IgD-negative memory B cell (primary cell): ENCODE measurements at regions not wholly inside any gene's neighbourhood (a gene's known extent, or its start where the extent isn't known, plus 50 kb on each side); places are given as distances from the start of the nearest gene placed in this dataset.

Source experiments
- H3K27ac Mint-ChIP-seq, 3 donors: one replicate each; pipeline ENCODE4 v1.8.0; 2020 to 2022; ENCODE audit warnings: mild to moderate bottlenecking in 3 of 3, mixed read lengths in 3 of 3, moderate library complexity in 1 of 3
- H3K27me3 Mint-ChIP-seq: one replicate; pipeline ENCODE4 v1.8.0; 2021; ENCODE audit warnings: mixed read lengths
- H3K36me3 Mint-ChIP-seq: one replicate; pipeline ENCODE4 v1.8.0; 2020; ENCODE audit warnings: mild to moderate bottlenecking, mixed read lengths
- H3K4me1 Mint-ChIP-seq, 3 donors: one replicate each; pipeline ENCODE4 v1.8.0; 2020 to 2022; ENCODE audit warnings: mixed read lengths in 3 of 3, mild to moderate bottlenecking in 1 of 3
- H3K4me3 Mint-ChIP-seq, 4 donors: one replicate each; pipeline ENCODE4 v1.8.0; 2020 to 2022; ENCODE audit warnings: mild to moderate bottlenecking in 4 of 4, mixed read lengths in 4 of 4, moderate library complexity in 3 of 4
- H3K9me3 Mint-ChIP-seq, 3 donors: one replicate each; pipeline ENCODE4 v1.8.0; 2020 to 2021; ENCODE audit warnings: mixed read lengths in 3 of 3, mild to moderate bottlenecking in 1 of 3

- Mint-ChIP-seq H3K36me3 (no peaks in the 10 kb centered on the region), H3K27ac (no peak overlapping the region), H3K27me3 (no peaks in the 10 kb centered on the region), H3K4me3 (no peak overlapping the region), H3K4me1 (no peaks in the 10 kb centered on the region), H3K9me3 (peaks cover 1 to 23% (median 3%) of the 10 kb centered on the region in 3 donors)
Measured at GRCh38 chr4:45072981-45073380, 346.6 kb upstream of the GNPDA2 start.

GRCh38 chr4:45064741-45065140, 338.4 kb upstream of the GNPDA2 start:
- Mint-ChIP-seq H3K4me1 (no peaks in the 10 kb centered on the region), H3K27ac (no peak overlapping the region), H3K4me3 (no peak overlapping the region), H3K9me3 (peaks cover 3 to 23% (median 6%) of the 10 kb centered on the region in 3 donors), H3K36me3 (peaks cover 2% of the 10 kb centered on the region), H3K27me3 (no peaks in the 10 kb centered on the region)

- H3K9me3 Mint-ChIP-seq: peaks cover 0 to 18% (median 8%) of the 10 kb centered on the region in 3 donors
- H3K27ac Mint-ChIP-seq: no peak overlapping the region
- H3K27me3 Mint-ChIP-seq: no peaks in the 10 kb centered on the region
- H3K4me3 Mint-ChIP-seq: no peak overlapping the region
- H3K36me3 Mint-ChIP-seq: peaks cover 2% of the 10 kb centered on the region
- no peaks in the 10 kb centered on the region for H3K4me1 Mint-ChIP-seq
Measured at GRCh38 chr4:45063696-45064095, 337.3 kb upstream of the GNPDA2 start.

GRCh38 chr4:45062935-45063545, 336.7 kb upstream of the GNPDA2 start:
- peaks cover 2% of the 10 kb centered on the region for H3K36me3 Mint-ChIP-seq
- H3K9me3 Mint-ChIP-seq: peaks cover 0 to 16% (median 8%) of the 10 kb centered on the region in 3 donors
- no peak overlapping the region for H3K27ac Mint-ChIP-seq
- no peak overlapping the region for H3K4me3 Mint-ChIP-seq
- H3K27me3 Mint-ChIP-seq: no peaks in the 10 kb centered on the region
- no peaks in the 10 kb centered on the region for H3K4me1 Mint-ChIP-seq

GRCh38 chr4:45043911-45044310, 317.6 kb upstream of the GNPDA2 start:
- H3K4me1 Mint-ChIP-seq: no peaks in the 10 kb centered on the region
- H3K9me3 Mint-ChIP-seq: peaks cover 5 to 22% (median 6%) of the 10 kb centered on the region in 3 donors
- H3K27ac Mint-ChIP-seq: no peak overlapping the region
- H3K27me3 Mint-ChIP-seq: no peaks in the 10 kb centered on the region
- H3K36me3 Mint-ChIP-seq: no peaks in the 10 kb centered on the region
- no peak overlapping the region for H3K4me3 Mint-ChIP-seq

GRCh38 chr4:45036677-45037076, 310.3 kb upstream of the GNPDA2 start:
- Mint-ChIP-seq H3K4me3 (no peak overlapping the region), H3K9me3 (peaks cover 0 to 3% (median 0%) of the 10 kb centered on the region in 3 donors), H3K4me1 (no peaks in the 10 kb centered on the region), H3K27me3 (no peaks in the 10 kb centered on the region), H3K36me3 (no peaks in the 10 kb centered on the region), H3K27ac (no peak overlapping the region)

- Mint-ChIP-seq H3K4me1 (no peaks in the 10 kb centered on the region), H3K27me3 (no peaks in the 10 kb centered on the region), H3K27ac (no peak overlapping the region), H3K4me3 (no peak overlapping the region), H3K9me3 (peaks cover 3 to 7% (median 4%) of the 10 kb centered on the region in 3 donors), H3K36me3 (no peaks in the 10 kb centered on the region)
Measured at GRCh38 chr4:45033676-45034419, 307.5 kb upstream of the GNPDA2 start.

- Mint-ChIP-seq H3K27ac (no peak overlapping the region), H3K4me1 (no peaks in the 10 kb centered on the region), H3K9me3 (peaks cover 0 to 8% (median 4%) of the 10 kb centered on the region in 3 donors), H3K27me3 (no peaks in the 10 kb centered on the region), H3K4me3 (no peak overlapping the region), H3K36me3 (no peaks in the 10 kb centered on the region)
Measured at GRCh38 chr4:45030059-45030458, 303.7 kb upstream of the GNPDA2 start.

GRCh38 chr4:45007508-45007907, 281.2 kb upstream of the GNPDA2 start:
- H3K27me3 Mint-ChIP-seq: peaks cover 2% of the 10 kb centered on the region
- H3K4me1 Mint-ChIP-seq: no peaks in the 10 kb centered on the region
- H3K9me3 Mint-ChIP-seq: peaks cover 0 to 5% (median 5%) of the 10 kb centered on the region in 3 donors
- H3K27ac Mint-ChIP-seq: no peak overlapping the region
- no peaks in the 10 kb centered on the region for H3K36me3 Mint-ChIP-seq
- H3K4me3 Mint-ChIP-seq: no peak overlapping the region

- H3K27ac Mint-ChIP-seq: no peak overlapping the region
- no peaks in the 10 kb centered on the region for H3K36me3 Mint-ChIP-seq
- H3K27me3 Mint-ChIP-seq: peaks cover 2% of the 10 kb centered on the region
- H3K4me3 Mint-ChIP-seq: no peak overlapping the region
- H3K9me3 Mint-ChIP-seq: peaks cover 0 to 9% (median 5%) of the 10 kb centered on the region in 3 donors
- no peaks in the 10 kb centered on the region for H3K4me1 Mint-ChIP-seq
Measured at GRCh38 chr4:45006078-45006477, 279.7 kb upstream of the GNPDA2 start.

- no peak overlapping the region for H3K4me3 Mint-ChIP-seq
- no peak overlapping the region for H3K27ac Mint-ChIP-seq
- H3K36me3 Mint-ChIP-seq: no peaks in the 10 kb centered on the region
- peaks cover 2% of the 10 kb centered on the region for H3K27me3 Mint-ChIP-seq
- peaks cover 0 to 9% (median 5%) of the 10 kb centered on the region in 3 donors for H3K9me3 Mint-ChIP-seq
- no peaks in the 10 kb centered on the region for H3K4me1 Mint-ChIP-seq
Measured at GRCh38 chr4:45004847-45005565, 278.6 kb upstream of the GNPDA2 start.

- peaks cover 0 to 9% (median 5%) of the 10 kb centered on the region in 3 donors for H3K9me3 Mint-ChIP-seq
- H3K27me3 Mint-ChIP-seq: peaks cover 2% of the 10 kb centered on the region
- H3K4me1 Mint-ChIP-seq: no peaks in the 10 kb centered on the region
- no peak overlapping the region for H3K4me3 Mint-ChIP-seq
- no peaks in the 10 kb centered on the region for H3K36me3 Mint-ChIP-seq
- H3K27ac Mint-ChIP-seq: no peak overlapping the region
Measured at GRCh38 chr4:45004326-45004725, 278.0 kb upstream of the GNPDA2 start.

GRCh38 chr4:44996276-44996845, 270.0 kb upstream of the GNPDA2 start:
- Mint-ChIP-seq H3K27ac (no peak overlapping the region), H3K36me3 (no peaks in the 10 kb centered on the region), H3K4me3 (no peak overlapping the region), H3K9me3 (peaks cover 0 to 7% (median 0%) of the 10 kb centered on the region in 3 donors), H3K27me3 (no peaks in the 10 kb centered on the region), H3K4me1 (no peaks in the 10 kb centered on the region)

GRCh38 chr4:44988011-44988410, 261.7 kb upstream of the GNPDA2 start:
- Mint-ChIP-seq H3K27ac (no peak overlapping the region), H3K4me3 (no peak overlapping the region), H3K4me1 (no peaks in the 10 kb centered on the region), H3K27me3 (no peaks in the 10 kb centered on the region), H3K36me3 (no peaks in the 10 kb centered on the region), H3K9me3 (peaks cover 6 to 10% (median 6%) of the 10 kb centered on the region in 3 donors)

GRCh38 chr4:44985938-44986337, 259.6 kb upstream of the GNPDA2 start:
- H3K4me3 Mint-ChIP-seq: no peak overlapping the region
- H3K27ac Mint-ChIP-seq: no peak overlapping the region

More at GRCh38 chr4:44985938-44986337, 259.6 kb upstream of the GNPDA2 start:
- H3K36me3 Mint-ChIP-seq: no peaks in the 10 kb centered on the region
- no peaks in the 10 kb centered on the region for H3K4me1 Mint-ChIP-seq
- H3K9me3 Mint-ChIP-seq: peaks cover 6 to 10% (median 6%) of the 10 kb centered on the region in 3 donors
- no peaks in the 10 kb centered on the region for H3K27me3 Mint-ChIP-seq
